HL-60 (cell line): ENCODE measurements at regions not wholly inside any gene's neighbourhood (a gene's known extent, or its start where the extent isn't known, plus 50 kb on each side); places are given as distances from the start of the nearest gene placed in this dataset.

Source experiments
- GABPA ChIP-seq: IDR thresholded peaks from 2 replicates; pipeline ENCODE4 v1.6.1; 2012; ENCODE audit warnings: low read depth
- POLR2AphosphoS5 ChIP-seq: IDR thresholded peaks from 2 replicates; pipeline ENCODE4 v1.6.1; 2012; ENCODE audit warnings: low read depth
- TF ChIP-seq, protein P1 (sequence below): IDR thresholded peaks from one replicate; pipeline ENCODE4 v1.5.1; 2011; ENCODE audit warnings: low read length, control low read depth, inconsistent platforms; ENCODE audit not compliant: insufficient read depth
- TF ChIP-seq, protein P2 (sequence below): IDR thresholded peaks from 2 replicates; pipeline ENCODE4 v1.6.1; 2012; ENCODE audit warnings: low read depth; ENCODE audit not compliant: insufficient replicate concordance

DNA sequence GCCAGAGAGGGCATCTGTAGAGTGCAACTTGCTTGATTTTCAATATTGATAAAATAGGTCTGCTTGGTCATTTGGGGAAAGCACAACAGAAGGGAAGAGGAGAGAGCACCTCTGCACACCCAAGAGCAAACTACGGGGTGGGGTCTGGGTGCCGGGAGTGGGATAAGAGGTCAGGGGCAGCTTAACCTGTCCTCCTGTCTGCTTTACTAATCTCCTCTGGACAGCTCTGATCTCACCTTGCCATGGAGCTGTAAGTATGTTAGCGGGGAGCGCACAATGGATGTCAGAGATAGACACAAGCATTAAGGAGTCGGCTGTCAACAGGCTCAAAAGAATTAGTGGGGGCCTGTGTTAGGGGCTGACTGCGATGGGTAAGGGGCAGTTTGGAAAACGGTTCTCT is 328.7 kb downstream of the CYRIA start:
- TF ChIP-seq, protein P1, sequence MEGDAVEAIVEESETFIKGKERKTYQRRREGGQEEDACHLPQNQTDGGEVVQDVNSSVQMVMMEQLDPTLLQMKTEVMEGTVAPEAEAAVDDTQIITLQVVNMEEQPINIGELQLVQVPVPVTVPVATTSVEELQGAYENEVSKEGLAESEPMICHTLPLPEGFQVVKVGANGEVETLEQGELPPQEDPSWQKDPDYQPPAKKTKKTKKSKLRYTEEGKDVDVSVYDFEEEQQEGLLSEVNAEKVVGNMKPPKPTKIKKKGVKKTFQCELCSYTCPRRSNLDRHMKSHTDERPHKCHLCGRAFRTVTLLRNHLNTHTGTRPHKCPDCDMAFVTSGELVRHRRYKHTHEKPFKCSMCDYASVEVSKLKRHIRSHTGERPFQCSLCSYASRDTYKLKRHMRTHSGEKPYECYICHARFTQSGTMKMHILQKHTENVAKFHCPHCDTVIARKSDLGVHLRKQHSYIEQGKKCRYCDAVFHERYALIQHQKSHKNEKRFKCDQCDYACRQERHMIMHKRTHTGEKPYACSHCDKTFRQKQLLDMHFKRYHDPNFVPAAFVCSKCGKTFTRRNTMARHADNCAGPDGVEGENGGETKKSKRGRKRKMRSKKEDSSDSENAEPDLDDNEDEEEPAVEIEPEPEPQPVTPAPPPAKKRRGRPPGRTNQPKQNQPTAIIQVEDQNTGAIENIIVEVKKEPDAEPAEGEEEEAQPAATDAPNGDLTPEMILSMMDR: no peak
- no peak for TF ChIP-seq POLR2AphosphoS5
- no peak for TF ChIP-seq GABPA
- TF ChIP-seq, protein P2, sequence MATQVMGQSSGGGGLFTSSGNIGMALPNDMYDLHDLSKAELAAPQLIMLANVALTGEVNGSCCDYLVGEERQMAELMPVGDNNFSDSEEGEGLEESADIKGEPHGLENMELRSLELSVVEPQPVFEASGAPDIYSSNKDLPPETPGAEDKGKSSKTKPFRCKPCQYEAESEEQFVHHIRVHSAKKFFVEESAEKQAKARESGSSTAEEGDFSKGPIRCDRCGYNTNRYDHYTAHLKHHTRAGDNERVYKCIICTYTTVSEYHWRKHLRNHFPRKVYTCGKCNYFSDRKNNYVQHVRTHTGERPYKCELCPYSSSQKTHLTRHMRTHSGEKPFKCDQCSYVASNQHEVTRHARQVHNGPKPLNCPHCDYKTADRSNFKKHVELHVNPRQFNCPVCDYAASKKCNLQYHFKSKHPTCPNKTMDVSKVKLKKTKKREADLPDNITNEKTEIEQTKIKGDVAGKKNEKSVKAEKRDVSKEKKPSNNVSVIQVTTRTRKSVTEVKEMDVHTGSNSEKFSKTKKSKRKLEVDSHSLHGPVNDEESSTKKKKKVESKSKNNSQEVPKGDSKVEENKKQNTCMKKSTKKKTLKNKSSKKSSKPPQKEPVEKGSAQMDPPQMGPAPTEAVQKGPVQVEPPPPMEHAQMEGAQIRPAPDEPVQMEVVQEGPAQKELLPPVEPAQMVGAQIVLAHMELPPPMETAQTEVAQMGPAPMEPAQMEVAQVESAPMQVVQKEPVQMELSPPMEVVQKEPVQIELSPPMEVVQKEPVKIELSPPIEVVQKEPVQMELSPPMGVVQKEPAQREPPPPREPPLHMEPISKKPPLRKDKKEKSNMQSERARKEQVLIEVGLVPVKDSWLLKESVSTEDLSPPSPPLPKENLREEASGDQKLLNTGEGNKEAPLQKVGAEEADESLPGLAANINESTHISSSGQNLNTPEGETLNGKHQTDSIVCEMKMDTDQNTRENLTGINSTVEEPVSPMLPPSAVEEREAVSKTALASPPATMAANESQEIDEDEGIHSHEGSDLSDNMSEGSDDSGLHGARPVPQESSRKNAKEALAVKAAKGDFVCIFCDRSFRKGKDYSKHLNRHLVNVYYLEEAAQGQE: no peak
